Upper lobe of right lung (tissue), 1 donor: ENCODE measurements at regions not wholly inside any gene's neighbourhood (a gene's known extent, or its start where the extent isn't known, plus 50 kb on each side); places are given as distances from the start of the nearest gene placed in this dataset.

Source experiments
- ATAC-seq: fragments of 200-7000 bp; cut with Tn5 transposase; one replicate; pipeline ENCODE4 v1.9.1; 2020; ENCODE audit warnings: mild to moderate bottlenecking, moderate library complexity
- DNase-seq: peaks from one replicate; pipeline ENCODE4 v3.0.0-alpha.2; 2020
- H3K27ac ChIP-seq: fragments of 200-600 bp; one replicate; pipeline ENCODE4 v1.8.0; 2022
- H3K27me3 ChIP-seq: fragments of 200-600 bp; one replicate; pipeline ENCODE4 v1.8.0; 2022; ENCODE audit warnings: mild to moderate bottlenecking
- H3K36me3 ChIP-seq: fragments of 200-600 bp; one replicate; pipeline ENCODE4 v1.8.0; 2022
- H3K4me1 ChIP-seq: fragments of 200-600 bp; one replicate; pipeline ENCODE4 v1.8.0; 2022
- H3K4me3 ChIP-seq: fragments of 200-600 bp; one replicate; pipeline ENCODE4 v1.8.0; 2022; ENCODE audit warnings: mild to moderate bottlenecking
- H3K9me3 ChIP-seq: fragments of 200-600 bp; one replicate; pipeline ENCODE4 v1.8.0; 2022
- intact Hi-C: fragments of 100-400 bp; cut with DNase I; formaldehyde crosslinking; loops from one replicate; pipeline ENCODE4 v1.11.0; 2022
- TF ChIP-seq, protein P1 (sequence below): fragments of 200-600 bp; IDR thresholded peaks from one replicate; pipeline ENCODE4 v1.8.0; 2022; ENCODE audit warnings: antibody characterized with exemption
- donor health status: DM: no; HTN: yes; CAD: no; lungs with severe emphysema.

DNA sequence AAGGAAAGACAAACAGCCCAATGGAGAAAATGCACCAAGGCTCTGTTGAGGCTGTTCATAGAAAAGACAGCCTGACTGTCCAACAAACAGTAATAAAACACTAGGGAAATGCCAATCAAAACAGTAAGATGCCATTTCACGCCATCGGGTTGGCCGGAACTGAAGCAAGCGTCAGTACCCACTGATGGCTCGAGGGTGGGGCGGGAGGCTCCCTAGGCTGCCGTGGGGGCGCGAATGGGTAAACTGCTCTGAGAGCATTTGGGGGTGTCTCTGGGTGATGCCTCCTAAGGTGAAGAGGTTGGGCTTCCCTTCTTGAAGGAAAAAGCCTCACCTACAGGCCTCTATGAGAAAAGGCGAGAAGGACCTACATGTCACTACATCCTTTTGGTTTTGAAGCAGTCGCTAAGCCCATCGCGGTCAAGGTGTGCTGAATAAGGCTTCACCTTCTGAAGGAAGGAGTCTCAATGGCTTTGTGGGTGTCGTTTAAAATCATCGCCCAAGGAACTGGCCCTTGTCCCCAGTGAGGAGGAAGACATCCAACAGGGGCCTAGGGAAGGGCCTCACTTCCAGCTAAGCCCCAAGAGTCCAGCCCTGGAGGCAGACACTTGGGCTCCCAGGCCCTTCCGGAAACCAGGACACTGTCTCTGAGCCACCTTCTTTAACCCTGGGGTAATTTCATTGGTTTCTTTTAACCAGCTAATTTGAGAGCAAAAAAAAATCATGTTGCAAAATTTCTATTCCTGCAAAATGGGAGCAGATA lies 98.5 kb upstream of the PPP2R2D start:
- Histone ChIP-seq H3K9me3 (peaks cover 4% of the 10 kb centered on the region), H3K4me3 (no peak overlapping the region), H3K27ac (no peak overlapping the region), H3K27me3 (no peaks in the 10 kb centered on the region), H3K4me1 (no peaks in the 10 kb centered on the region), H3K36me3 (no peaks in the 10 kb centered on the region)
- ATAC-seq (no peak), DNase-seq (no peak)
- intact Hi-C loops, result no loop called here
- TF ChIP-seq, protein P1, sequence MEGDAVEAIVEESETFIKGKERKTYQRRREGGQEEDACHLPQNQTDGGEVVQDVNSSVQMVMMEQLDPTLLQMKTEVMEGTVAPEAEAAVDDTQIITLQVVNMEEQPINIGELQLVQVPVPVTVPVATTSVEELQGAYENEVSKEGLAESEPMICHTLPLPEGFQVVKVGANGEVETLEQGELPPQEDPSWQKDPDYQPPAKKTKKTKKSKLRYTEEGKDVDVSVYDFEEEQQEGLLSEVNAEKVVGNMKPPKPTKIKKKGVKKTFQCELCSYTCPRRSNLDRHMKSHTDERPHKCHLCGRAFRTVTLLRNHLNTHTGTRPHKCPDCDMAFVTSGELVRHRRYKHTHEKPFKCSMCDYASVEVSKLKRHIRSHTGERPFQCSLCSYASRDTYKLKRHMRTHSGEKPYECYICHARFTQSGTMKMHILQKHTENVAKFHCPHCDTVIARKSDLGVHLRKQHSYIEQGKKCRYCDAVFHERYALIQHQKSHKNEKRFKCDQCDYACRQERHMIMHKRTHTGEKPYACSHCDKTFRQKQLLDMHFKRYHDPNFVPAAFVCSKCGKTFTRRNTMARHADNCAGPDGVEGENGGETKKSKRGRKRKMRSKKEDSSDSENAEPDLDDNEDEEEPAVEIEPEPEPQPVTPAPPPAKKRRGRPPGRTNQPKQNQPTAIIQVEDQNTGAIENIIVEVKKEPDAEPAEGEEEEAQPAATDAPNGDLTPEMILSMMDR, result no peak

DNA sequence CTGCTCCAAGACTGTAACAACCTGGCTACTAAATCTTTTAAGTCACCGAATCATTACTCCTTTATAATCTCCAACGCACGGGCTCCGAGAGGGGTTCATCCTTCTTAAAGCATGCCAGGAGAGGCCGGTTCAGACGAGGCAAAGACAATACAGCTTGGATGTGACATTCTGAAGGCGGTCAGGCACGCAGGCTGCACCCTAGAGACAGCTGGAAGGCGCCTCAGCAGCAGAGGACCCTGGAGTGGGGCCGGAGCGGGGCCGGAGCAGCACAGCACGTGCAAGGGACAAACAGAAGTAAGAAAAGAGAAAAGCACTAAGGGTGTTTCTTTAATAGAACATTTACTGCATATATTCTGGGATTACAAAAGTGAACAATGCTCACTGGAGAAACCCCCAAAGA lies 97.8 kb upstream of the PPP2R2D start:
- Histone ChIP-seq H3K27me3 (no peaks in the 10 kb centered on the region), H3K9me3 (no peaks in the 10 kb centered on the region), H3K27ac (no peak overlapping the region), H3K36me3 (no peaks in the 10 kb centered on the region), H3K4me3 (no peak overlapping the region), H3K4me1 (no peaks in the 10 kb centered on the region)
- intact Hi-C loops, result no loop called here
- TF ChIP-seq, protein P1, result no peak
- ATAC-seq, result no peak
- peak; percentile 54 for DNase-seq

DNA sequence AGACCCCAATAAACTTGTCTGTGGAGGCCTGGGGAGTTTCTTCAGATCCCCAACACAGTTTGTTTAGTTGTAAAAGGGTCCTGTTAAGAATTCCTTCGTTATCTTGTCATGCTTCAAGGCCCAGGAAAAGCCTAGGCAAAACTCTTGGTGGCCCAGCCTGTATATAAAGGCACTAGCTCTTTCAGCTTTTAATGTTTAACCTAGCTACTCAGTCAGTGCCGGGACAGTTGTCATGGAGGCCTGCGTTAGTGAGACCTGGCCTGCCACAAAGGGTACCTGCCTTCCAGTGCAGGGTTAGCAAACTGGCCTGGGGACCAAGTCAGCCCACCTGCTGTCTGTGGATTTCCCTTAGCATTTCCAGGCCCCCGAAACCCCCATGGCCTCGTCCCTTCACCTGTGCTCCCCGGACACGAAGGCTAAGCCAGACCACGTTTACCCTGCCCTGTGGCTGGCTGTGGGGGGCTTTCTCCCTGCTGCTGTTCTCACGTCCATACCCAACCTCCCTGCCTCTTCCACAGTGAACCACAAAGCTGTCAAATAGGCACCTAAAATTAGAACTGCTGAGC lies 96.9 kb upstream of the PPP2R2D start:
- H3K27ac ChIP-seq, result no peak overlapping the region
- no peak for ATAC-seq
- no peaks in the 10 kb centered on the region for H3K9me3 ChIP-seq
- intact Hi-C loops, result no loop called here
- no peak overlapping the region for H3K4me3 ChIP-seq
- TF ChIP-seq, protein P1, result no peak
- no peaks in the 10 kb centered on the region for H3K36me3 ChIP-seq
- no peaks in the 10 kb centered on the region for H3K27me3 ChIP-seq
- peak; percentile 54 for DNase-seq
- H3K4me1 ChIP-seq, result no peaks in the 10 kb centered on the region

DNA sequence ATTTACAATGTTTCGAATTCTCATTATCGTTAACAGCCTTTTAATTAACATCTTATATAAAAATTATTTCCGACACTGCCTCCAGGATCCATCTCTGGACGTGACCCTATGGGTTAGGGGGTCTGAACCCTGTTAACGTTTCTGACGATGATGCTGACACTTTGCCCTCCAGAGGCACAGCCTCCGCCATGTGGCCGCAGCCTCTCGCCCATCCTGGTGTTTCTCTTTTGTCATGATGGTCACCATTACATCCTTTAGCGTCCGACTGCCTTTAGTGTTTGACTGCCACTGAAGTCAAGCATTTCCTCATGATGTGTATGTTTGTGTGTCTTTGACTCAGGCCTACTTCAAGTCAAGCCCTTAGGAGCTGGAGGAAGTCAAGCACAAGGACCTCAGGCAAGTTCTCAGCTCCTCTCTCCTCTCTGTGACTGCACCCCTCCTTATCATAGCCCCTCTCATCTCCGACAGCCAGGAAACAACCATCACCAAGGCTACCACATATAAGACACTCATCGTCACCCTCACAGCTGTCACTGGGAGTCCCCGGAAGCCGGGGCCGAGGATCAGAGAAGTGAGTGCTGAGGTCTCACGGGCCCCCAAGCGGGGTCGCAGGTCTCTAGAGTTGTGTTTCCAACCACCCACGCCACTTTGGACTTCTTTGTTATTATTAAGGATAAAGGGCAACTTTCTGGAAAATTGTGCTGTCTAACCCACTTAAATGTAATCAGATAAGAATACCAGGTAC lies 96.1 kb upstream of the PPP2R2D start:
- Histone ChIP-seq H3K27ac (no peak overlapping the region), H3K36me3 (no peaks in the 10 kb centered on the region), H3K9me3 (no peaks in the 10 kb centered on the region), H3K27me3 (no peaks in the 10 kb centered on the region), H3K4me3 (no peak overlapping the region), H3K4me1 (no peaks in the 10 kb centered on the region)
- ATAC-seq (no peak), DNase-seq (peak; percentile 53)
- intact Hi-C loops, result no loop called here
- TF ChIP-seq, protein P1, result no peak

DNA sequence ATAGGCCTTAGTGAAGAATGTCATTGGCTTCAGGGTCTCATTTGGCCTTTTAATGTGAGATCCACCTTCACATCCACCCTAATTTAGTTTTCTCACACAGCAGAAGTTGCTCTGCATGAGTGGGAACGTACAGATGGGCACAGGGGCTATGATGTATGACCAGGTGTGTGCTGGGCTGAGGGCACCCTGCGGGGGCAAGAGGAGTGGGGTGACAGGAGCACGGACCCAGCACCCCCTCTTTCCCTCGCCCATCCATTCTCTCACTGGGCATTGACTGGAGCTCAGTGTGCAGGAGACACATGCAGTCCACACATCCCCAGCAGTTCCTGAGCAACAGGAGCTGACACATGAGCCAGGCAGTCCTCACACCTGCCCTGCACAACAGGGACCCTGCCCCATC lies 95.1 kb upstream of the PPP2R2D start:
- DNase-seq (no peak), ATAC-seq (no peak)
- H3K27me3 ChIP-seq, result no peaks in the 10 kb centered on the region
- H3K27ac ChIP-seq, result no peak overlapping the region
- no peaks in the 10 kb centered on the region for H3K36me3 ChIP-seq
- intact Hi-C loops, result no loop called here
- no peaks in the 10 kb centered on the region for H3K4me1 ChIP-seq
- TF ChIP-seq, protein P1, result no peak
- no peak overlapping the region for H3K4me3 ChIP-seq
- no peaks in the 10 kb centered on the region for H3K9me3 ChIP-seq
